ENCODE measurements at regions not wholly inside any gene's neighbourhood (a gene's known extent, or its start where the extent isn't known, plus 50 kb on each side); places are given as distances from the start of the nearest gene placed in this dataset.

DNA sequence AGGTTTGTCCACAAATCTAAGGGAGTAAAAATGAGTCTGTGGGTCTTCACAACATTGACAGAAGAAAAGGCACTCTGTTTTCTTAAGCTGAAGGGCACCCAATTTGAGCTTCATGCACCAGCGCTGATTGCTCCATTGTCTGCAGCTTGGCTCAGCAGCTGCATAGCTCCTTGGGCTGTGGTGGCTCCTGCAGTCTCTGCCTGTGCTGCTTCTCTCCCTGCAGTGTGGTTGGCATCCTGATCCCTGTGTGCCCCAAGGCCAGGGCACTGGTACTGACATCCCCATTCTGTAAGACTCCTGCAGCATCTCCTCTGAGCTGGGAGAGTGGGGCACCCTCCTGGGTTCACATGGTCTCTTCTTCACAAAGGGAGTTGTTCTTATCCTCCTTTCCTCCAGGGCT lies 83.2 kb upstream of the B3GAT2 start:
- no peak for DNase-seq (ENCODE audit: low read depth)
- TF ChIP-seq, protein P1, sequence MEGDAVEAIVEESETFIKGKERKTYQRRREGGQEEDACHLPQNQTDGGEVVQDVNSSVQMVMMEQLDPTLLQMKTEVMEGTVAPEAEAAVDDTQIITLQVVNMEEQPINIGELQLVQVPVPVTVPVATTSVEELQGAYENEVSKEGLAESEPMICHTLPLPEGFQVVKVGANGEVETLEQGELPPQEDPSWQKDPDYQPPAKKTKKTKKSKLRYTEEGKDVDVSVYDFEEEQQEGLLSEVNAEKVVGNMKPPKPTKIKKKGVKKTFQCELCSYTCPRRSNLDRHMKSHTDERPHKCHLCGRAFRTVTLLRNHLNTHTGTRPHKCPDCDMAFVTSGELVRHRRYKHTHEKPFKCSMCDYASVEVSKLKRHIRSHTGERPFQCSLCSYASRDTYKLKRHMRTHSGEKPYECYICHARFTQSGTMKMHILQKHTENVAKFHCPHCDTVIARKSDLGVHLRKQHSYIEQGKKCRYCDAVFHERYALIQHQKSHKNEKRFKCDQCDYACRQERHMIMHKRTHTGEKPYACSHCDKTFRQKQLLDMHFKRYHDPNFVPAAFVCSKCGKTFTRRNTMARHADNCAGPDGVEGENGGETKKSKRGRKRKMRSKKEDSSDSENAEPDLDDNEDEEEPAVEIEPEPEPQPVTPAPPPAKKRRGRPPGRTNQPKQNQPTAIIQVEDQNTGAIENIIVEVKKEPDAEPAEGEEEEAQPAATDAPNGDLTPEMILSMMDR (IDR thresholded peaks at IDR 0.05; ENCODE audit: insufficient read depth, low read depth, low read length, missing control alignments), result no peak
- H3K4me3 ChIP-seq (ENCODE audit: low read depth, low read length), result no peak overlapping the region

DNA sequence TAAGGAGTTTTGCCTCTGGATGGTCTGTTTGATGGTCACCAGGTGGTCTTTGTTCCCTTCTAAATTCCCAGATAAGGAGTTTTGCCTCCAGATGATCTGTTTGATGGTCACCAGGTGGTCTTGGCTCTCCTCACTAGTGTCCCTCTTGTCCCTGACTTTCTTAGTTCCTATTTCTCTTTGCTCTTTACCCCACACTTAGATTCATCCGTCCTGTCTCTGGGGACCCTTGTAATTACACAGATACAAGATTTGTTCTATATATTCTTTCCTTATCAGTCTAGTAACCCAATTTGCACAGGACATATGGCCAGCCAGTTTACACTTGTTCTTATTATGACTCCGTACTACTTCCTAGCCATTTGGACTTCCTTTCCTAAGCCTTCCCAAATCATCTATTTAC lies 84.0 kb upstream of the B3GAT2 start:
- TF ChIP-seq, protein P1 (IDR thresholded peaks at IDR 0.05; ENCODE audit: insufficient read depth, low read depth, low read length, missing control alignments), result no peak
- no peak for DNase-seq (ENCODE audit: low read depth)
- no peak overlapping the region for H3K4me3 ChIP-seq (ENCODE audit: low read depth, low read length)

DNA sequence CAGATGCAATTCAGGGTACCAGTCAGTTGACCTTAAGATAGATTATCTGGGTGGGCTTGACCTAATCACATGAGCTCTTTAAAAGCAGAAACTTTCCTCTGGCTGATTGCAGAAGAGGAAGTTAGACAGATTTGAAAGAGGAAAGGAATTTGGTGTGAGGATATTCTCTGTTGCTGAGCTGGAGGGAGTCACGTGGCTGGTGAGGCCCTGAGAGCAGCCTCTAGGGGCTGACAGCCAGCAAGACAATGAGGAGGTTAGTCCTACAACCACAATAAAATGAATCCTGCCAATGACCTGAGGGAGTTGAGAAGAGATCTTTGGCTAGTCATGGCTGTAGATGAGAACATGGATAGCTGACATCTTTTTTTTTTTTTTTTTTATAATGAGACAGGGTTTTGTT lies 87.0 kb upstream of the B3GAT2 start:
- DNase-seq (ENCODE audit: low read depth), result no peak
- H3K4me3 ChIP-seq (ENCODE audit: low read depth, low read length), result no peak overlapping the region
- TF ChIP-seq, protein P1 (IDR thresholded peaks at IDR 0.05; ENCODE audit: insufficient read depth, low read depth, low read length, missing control alignments), result no peak

DNA sequence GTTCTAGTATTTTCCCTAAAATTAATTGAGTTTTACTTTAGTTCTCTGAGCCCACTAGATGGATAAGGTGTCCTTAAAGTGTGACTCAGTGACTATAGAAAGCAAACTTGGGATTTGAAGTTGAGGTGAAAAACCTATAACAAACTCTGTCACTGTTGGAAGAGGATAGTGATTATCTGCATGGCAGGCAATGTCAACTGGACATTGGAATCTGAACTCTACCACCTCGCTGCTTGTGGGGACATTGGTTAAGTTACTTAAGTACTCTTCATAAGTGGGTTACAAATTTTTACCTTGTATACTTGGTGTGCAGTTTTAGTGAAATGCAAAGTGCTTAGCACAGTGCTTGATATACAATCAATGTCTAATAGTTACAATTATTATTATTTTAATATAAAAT lies 87.9 kb upstream of the B3GAT2 start:
- TF ChIP-seq, protein P1 (IDR thresholded peaks at IDR 0.05; ENCODE audit: insufficient read depth, low read depth, low read length, missing control alignments), result no peak
- no peak for DNase-seq (ENCODE audit: low read depth)
- no peak overlapping the region for H3K4me3 ChIP-seq (ENCODE audit: low read depth, low read length)

DNA sequence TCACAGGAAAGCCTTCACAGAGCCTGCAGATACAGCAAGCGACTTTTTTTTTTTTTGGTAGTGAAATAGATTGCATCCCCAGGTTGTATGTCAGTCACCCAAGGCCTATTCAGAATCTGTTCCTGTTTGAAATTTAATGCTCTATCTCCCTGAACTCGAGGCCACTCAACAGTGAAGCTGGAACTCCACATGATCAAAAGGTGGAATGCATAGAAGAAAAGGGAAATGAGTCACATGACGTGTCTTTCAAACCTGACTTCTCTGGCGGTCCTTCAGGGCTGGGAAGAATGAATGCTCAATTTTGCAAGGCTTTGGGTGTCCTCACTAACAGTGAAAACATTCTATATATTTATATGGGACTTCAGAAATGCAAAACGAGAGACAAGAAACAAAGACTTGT lies 88.4 kb upstream of the B3GAT2 start:
- H3K4me3 ChIP-seq (ENCODE audit: low read depth, low read length), result no peak overlapping the region
- no peak for DNase-seq (ENCODE audit: low read depth)
- TF ChIP-seq, protein P1 (IDR thresholded peaks at IDR 0.05; ENCODE audit: insufficient read depth, low read depth, low read length, missing control alignments), result no peak

DNA sequence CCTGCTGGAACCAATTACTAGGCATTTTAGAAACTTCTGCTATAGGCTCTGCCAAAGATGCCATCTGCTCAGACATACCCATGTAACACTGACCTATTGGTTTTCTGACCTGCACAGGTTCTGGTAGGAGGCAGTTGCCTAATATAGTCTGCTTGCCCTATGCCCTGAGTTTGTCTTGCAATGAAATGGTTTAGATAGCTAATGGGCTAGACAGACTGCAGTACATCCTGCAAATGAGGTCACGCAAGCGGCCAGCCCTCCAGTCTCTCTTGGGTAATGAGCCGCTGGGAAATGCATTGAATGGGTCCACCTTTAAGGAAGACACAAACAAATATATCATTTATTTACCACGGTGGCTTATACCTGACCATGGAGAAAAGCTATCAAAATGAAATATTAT lies 90.6 kb upstream of the B3GAT2 start:
- DNase-seq (ENCODE audit: low read depth), result no peak
- TF ChIP-seq, protein P1 (IDR thresholded peaks at IDR 0.05; ENCODE audit: insufficient read depth, low read depth, low read length, missing control alignments), result no peak
- H3K4me3 ChIP-seq (ENCODE audit: low read depth, low read length), result no peak overlapping the region

DNA sequence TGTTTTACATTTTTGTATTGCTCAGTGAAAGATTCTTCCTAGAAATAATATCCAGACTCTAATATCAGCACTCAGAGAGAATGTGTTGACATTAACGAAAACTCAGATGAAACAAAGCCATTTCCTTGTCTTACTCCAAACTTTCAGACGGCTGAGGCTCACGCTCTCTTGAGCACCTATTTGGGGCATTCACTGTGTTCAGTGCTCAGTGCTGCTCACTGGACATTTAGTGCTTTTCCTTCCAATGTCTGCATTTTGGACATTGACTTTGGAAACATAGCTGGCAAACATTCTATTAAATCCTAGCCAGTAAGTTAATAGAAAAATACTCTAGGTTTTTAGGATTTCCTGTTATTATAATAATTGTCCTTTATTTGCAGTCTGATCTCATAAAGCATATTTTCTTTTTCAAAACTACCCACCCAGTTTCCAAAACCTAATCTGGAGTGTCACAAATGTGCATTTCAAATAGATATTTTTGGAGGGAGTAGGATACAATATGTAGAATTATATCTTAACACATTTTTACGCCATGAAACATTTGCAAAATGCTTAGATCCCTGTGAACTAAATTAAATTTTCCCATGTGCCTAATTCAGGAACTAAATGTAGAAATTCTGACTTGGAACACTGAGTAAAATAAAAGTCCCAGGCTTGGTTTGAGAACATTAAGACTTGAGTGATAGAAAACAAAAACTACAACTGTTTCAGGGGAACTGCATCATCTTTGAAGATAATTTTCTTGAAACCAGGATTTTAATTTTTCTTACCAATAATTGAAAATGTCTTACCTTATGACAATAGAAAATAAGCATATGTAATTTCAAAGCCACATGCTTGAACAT lies 91.7 kb upstream of the B3GAT2 start:
- H3K4me3 ChIP-seq (ENCODE audit: low read depth, low read length), result no peak overlapping the region
- TF ChIP-seq, protein P1 (IDR thresholded peaks at IDR 0.05; ENCODE audit: insufficient read depth, low read depth, low read length, missing control alignments), result no peak
- DNase-seq (ENCODE audit: low read depth), result no peak

All from GM12865 (cell line).